NCI-H82 treated with DMSO at 0.1 percent for 48 hours (cell line): ENCODE measurements at regions not wholly inside any gene's neighbourhood (a gene's known extent, or its start where the extent isn't known, plus 50 kb on each side); places are given as distances from the start of the nearest gene placed in this dataset.
A peak's percentile ranks its signal among the peaks of the same experiment; 100 is the strongest.
"Not testable (repeated sequence)": the region's sequence is repeated elsewhere in the genome, so short reads cannot be mapped to it uniquely, and the experiment has no call there.

Source experiments
- DNase-seq: peaks from one replicate; lab custom pipeline; 2025; ENCODE audit not compliant: unreplicated experiment; lab: John Stamatoyannopoulos, UW

GRCh38 chr11:128164080-128164741 lies 423.1 kb downstream of the ETS1 start:
- no peak for DNase-seq

DNA sequence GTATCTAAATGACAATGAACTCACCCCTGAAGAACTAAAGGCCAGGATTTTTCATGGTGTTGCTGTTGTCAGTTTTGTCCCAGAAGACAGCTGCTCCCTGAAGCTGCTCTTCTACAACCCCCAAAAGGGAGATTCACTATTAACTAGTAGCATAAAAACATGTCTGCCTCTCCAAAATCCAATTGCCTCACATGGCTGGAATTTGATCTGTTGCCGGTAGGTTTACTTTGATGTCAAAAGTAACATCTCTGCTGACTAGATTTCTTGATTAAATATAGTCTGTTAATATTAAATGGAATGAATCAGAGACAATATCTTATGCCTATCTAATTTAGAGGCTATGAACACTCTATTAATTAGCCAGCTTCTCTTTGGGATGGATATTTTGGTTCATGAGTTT lies 425.4 kb downstream of the ETS1 start:
- DNase-seq: no peak

DNA sequence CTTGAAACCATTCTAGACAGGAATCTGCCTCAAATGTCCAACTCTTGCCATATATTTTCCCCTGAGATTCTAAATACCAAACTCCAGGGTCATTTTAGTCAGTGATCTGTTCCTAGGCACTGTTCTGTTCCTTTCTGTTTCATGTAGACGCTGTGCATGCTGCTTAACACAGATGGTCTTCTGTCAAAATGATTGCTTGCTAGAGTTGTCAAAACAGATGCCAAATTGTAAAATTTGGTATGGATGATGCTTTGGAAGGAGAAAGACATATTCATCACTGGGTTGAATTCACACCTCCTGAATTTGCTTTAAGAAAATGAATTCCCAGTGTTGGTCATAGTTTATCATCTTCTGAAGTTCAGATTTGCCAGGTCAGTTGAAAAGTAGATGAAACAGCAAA lies 425.9 kb downstream of the ETS1 start:
- no peak for DNase-seq

- no peak for DNase-seq
These were observed 428.5 kb downstream of the ETS1 start for GRCh38 chr11:128158860-128159259.

DNA sequence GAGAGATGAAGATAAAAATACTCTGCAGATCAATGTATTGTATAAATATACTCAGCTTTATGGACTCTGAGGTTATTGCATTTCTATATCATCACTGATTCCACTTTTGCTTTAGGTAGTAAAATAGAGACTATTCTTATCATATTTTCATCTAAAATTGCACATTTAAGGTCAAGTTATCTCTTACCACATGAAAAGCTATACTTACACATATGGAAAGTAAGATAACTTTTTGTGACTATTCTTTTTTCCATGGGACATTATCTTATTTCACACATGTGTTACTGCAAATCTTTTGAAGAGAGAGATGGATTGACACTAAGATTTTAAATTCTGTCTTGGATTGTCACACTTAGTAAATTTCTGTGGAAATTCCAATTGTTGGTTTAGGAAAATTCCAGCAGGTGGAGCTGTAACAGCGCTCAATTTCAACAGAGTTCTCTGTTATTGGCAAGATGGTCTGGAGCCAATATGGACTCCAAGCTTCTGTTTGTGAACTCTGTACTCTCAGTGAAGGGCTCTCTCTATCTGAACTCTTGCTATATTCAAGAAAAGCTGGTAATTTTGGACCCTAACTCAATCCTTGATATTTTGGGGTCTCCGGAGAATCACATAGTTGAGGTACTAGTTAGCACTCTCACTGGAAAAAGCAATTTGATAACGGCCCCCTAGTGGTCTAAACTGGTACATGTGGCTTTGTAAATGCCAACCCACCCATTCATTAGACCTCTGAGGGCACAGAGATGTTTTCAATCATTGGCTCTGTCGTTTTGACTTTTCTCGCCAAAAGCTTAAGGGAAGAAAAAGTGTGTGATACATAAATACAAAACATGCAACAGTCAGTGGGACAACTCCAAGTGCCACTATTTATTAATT lies 429.7 kb downstream of the ETS1 start:
- DNase-seq: peak; percentile 44

DNA sequence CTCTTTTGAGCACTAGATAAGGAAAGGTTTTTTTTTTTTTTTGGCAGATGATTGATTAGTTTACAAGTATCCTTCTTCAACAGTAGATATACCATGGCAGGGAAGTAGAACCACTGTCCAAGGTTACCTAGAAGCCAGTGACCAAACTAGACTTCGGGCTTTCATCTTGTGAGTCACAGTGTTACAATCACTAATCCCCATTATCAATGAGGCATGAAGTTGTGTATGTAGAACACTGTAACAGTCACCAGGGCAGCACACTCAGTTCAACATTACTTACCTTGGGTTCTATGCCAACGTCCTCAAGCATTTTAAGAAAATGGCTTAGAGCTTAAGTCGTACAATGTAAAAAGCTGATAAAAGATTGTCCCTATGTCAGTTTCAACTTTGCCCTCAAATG lies 430.9 kb downstream of the ETS1 start:
- DNase-seq: no peak

DNA sequence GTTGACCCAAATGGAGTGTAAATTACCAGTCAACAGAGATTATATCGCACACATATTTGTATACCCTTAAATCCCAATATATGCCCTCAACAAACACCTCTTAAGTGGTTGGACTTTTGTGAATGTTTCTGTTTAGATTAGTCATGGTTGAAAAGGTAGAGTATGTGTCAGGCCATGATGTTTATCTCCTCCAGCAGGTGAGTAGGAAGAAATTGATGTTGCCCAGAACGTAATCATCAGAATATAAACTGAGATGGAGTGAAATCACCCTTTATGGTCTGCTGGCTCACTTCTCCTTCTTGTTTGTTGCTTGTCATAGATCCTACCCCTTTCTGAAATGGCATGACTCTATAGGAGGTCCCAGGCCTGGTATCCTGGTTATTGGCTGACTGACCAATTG lies 431.8 kb downstream of the ETS1 start:
- DNase-seq: no peak

- DNase-seq: no peak
These were observed 433.7 kb downstream of the ETS1 start for GRCh38 chr11:128153697-128154048.

DNA sequence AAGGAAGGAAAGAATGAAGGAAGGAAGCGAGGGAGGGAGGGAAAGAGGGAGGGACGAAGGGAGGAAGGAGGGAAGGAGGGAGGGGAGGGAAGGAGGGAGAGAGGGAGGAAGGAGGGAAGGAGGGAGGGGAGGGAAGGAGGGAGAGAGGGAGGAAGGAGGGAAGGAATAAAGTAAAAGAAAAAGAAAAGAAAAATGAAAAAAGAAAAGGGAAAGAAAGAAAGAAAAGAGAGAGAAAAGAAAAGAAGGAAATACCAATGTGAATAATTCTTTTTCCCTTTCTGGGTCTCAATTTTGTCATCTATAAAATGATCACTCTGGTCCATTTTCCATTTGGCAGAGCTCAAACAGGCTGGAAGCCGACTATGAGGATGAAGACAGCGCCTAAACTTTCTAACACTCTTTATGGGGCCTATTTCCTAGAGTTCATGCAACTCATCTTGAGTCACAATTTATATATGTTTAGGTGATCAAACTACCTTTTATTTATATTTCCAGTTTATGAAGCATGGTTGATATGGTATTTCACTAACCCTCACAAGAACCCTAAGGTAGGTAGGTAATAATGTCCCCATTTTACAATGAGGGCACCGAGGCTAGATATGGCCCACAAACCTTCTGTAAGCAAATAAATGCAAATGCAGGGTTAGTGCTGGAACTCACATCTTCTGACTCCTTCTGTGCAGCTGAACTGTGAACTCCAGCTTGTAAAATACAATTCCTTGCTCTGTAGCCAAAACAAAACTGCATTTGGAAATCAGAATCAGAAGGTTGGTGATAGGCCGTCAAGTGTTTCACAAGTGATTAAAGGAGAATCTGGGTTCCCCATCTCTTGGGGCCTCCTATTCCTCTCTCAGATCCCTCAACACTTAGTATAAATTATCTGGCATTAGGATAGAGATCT lies 434.3 kb downstream of the ETS1 start:
- no peak for DNase-seq

GRCh38 chr11:128151780-128152179 lies 435.6 kb downstream of the ETS1 start:
- no peak for DNase-seq

GRCh38 chr11:128151338-128151737 lies 436.0 kb downstream of the ETS1 start:
- DNase-seq: no peak

- DNase-seq: no peak
These were observed 439.1 kb downstream of the ETS1 start for GRCh38 chr11:128148208-128148607.

- no peak for DNase-seq
These were observed 440.3 kb downstream of the ETS1 start for GRCh38 chr11:128146926-128147605.

GRCh38 chr11:128140293-128140692 lies 447.1 kb downstream of the ETS1 start:
- not testable (repeated sequence) for DNase-seq

- DNase-seq: no peak
These were observed 451.9 kb downstream of the ETS1 start for GRCh38 chr11:128135451-128135850.

DNA sequence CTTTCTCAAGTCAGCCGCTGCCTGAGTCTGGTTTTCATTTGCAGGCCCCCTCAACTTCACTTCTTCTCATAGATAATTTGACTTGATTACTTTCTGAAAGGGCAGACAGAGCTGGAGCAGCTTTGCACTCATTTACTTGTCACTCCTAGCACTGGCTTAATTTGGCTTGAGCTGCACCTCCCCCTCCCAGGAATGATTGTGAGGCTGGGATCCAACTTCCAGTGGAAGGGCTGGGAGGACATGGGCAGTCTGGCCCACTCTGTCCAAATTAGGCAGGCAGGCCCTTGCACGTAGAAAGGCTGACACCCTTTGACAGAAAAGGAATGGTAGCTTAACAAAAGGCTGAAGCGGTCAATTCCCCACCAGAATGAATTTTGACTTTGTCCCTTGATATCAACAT lies 453.9 kb downstream of the ETS1 start:
- no peak for DNase-seq

- no peak for DNase-seq
These were observed 457.3 kb downstream of the ETS1 start for GRCh38 chr11:128130052-128130451.

- DNase-seq: no peak
These were observed 461.6 kb downstream of the ETS1 start for GRCh38 chr11:128125723-128126122.

DNA sequence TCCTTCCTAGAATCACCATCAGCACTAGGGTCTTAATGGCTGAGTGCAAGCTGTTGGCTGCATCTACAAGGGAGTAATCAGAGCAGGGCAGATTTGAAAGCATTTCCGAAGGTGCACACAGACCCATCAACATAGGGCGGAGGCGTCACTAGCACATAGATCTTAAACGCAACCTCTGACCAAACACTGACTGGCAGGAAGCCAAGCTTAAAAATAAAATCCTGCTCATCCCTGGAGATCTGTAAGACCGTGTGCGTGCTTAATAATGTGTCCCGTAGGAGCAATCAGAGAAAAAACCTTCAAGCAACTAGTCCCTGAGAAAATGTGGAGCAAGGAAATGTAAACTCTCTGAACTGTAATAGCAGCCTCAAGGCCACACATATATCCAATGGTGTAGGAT lies 470.5 kb downstream of the ETS1 start:
- peak; percentile 73 for DNase-seq

- DNase-seq: no peak
These were observed 470.9 kb downstream of the ETS1 start for GRCh38 chr11:128116447-128116846.

- no peak for DNase-seq
These were observed 481.4 kb downstream of the ETS1 start for GRCh38 chr11:128105950-128106349.
